DND-41 (cell line): ENCODE measurements at regions not wholly inside any gene's neighbourhood (a gene's known extent, or its start where the extent isn't known, plus 50 kb on each side); places are given as distances from the start of the nearest gene placed in this dataset.

Experiments
- CTCF ChIP-seq: IDR thresholded peaks from 2 replicates; pipeline ENCODE4 v1.5.1; 2012; ENCODE audit warnings: borderline replicate concordance, low read length, moderate library complexity, mild to moderate bottlenecking; ENCODE audit not compliant: poor library complexity, severe bottlenecking; ENCODE audit errors: extremely low read depth
- EZH2 ChIP-seq: IDR thresholded peaks from 3 replicates; pipeline ENCODE4 v1.6.1; 2012; ENCODE audit warnings: borderline replicate concordance, low read depth, mild to moderate bottlenecking, moderate library complexity, low read length, inconsistent platforms; ENCODE audit not compliant: severe bottlenecking

- TF ChIP-seq CTCF (no peak), EZH2 (no peak)
Measured at GRCh38 chr1:62977366-62977765, 193.4 kb downstream of the ATG4C start.
